Adrenal gland (tissue), 5 donors: ENCODE measurements at regions not wholly inside any gene's neighbourhood (a gene's known extent, or its start where the extent isn't known, plus 50 kb on each side); places are given as distances from the start of the nearest gene placed in this dataset.
"Not testable (repeated sequence)": the region's sequence is repeated elsewhere in the genome, so short reads cannot be mapped to it uniquely, and the experiment has no call there.

Experiments
- CTCF ChIP-seq, 6 experiments: fragments of 450-650 bp in 4 of 6; fragments of 200-600 bp in 2 of 6; sonication (generic) in 1 of 6; IDR thresholded peaks; 1 replicate in 5 of 6; 2 replicates in 1 of 6; pipeline versions ENCODE4 v1.5.1 to v1.8.0; 2016 to 2021; ENCODE audit warnings: antibody characterized with exemption in 6 of 6, mild to moderate bottlenecking in 2 of 6, moderate library complexity in 1 of 6
- POLR2A ChIP-seq, 2 donors: fragments of 450-650 bp; IDR thresholded peaks; one replicate each; pipeline ENCODE4 v1.6.1; 2017; ENCODE audit warnings: antibody characterized with exemption in 2 of 2, mild to moderate bottlenecking in 2 of 2, moderate library complexity in 1 of 2
- donor health status: DM: no; HTN: no; CAD: no.

GRCh38 chr6:137383287-137383686, 110.9 kb downstream of the OLIG3 start:
- TF ChIP-seq CTCF, POLR2A (IDR thresholded peaks at IDR 0.05): not testable (repeated sequence)
